Activated naive CD4-positive, alpha-beta T cell treated with anti-CD3 and anti-CD28 coated beads for 36 hours (primary cell): ENCODE measurements at regions not wholly inside any gene's neighbourhood (a gene's known extent, or its start where the extent isn't known, plus 50 kb on each side); places are given as distances from the start of the nearest gene placed in this dataset.

Experiments used
- CTCF ChIA-PET: fragments of 350-600 bp; sonication (Branson Sonifier 250); formaldehyde crosslinking; loops from one replicate; lab custom pipeline; 2021; ENCODE audit warnings: antibody characterized with exemption; lab: Charles Lee
- DNase-seq: peaks from one replicate; pipeline ENCODE4 v3.0.0-alpha.2; 2020
- H3K27ac Mint-ChIP-seq: one replicate; pipeline ENCODE4 v1.8.0; 2021; ENCODE audit warnings: mild to moderate bottlenecking, mixed read lengths
- H3K27me3 Mint-ChIP-seq: one replicate; pipeline ENCODE4 v1.8.0; 2021; ENCODE audit warnings: low read depth, mixed read lengths
- H3K36me3 Mint-ChIP-seq: one replicate; pipeline ENCODE4 v1.8.0; 2021; ENCODE audit warnings: low read depth, mixed read lengths
- H3K4me1 Mint-ChIP-seq: one replicate; pipeline ENCODE4 v1.8.0; 2021; ENCODE audit warnings: low read depth, mixed read lengths
- H3K4me3 Mint-ChIP-seq: one replicate; pipeline ENCODE4 v1.8.0; 2021; ENCODE audit warnings: mild to moderate bottlenecking, moderate library complexity, mixed read lengths
- H3K9me3 Mint-ChIP-seq: one replicate; pipeline ENCODE4 v1.8.0; 2021; ENCODE audit warnings: mixed read lengths
- intact Hi-C: fragments of 100-400 bp; cut with micrococcal nuclease; formaldehyde crosslinking; loops from one replicate; pipeline ENCODE4 v1.15.1; 2023

GRCh38 chr14:104292084-104292970 lies 153.9 kb downstream of the KIF26A start:
- intact Hi-C loops = no loop called here
- Mint-ChIP-seq H3K27ac (no peak overlapping the region), H3K9me3 (peaks cover 2% of the 10 kb centered on the region), H3K4me3 (no peak overlapping the region), H3K4me1 (no peaks in the 10 kb centered on the region), H3K27me3 (no peaks in the 10 kb centered on the region), H3K36me3 (no peaks in the 10 kb centered on the region)
- DNase-seq = no peak
- CTCF ChIA-PET = no interaction called here

GRCh38 chr14:104293231-104293841 lies 154.9 kb downstream of the KIF26A start:
- Mint-ChIP-seq H3K27me3 (no peaks in the 10 kb centered on the region), H3K36me3 (no peaks in the 10 kb centered on the region), H3K9me3 (peaks cover 2% of the 10 kb centered on the region), H3K4me1 (no peaks in the 10 kb centered on the region), H3K27ac (no peak overlapping the region), H3K4me3 (no peak overlapping the region)
- CTCF ChIA-PET = no interaction called here
- intact Hi-C loops = no loop called here
- DNase-seq = no peak

GRCh38 chr14:104293851-104294627 lies 155.7 kb downstream of the KIF26A start:
- intact Hi-C loops = no loop called here
- H3K27ac Mint-ChIP-seq = no peak overlapping the region
- no peaks in the 10 kb centered on the region for H3K36me3 Mint-ChIP-seq
- CTCF ChIA-PET = no interaction called here
- H3K4me1 Mint-ChIP-seq = no peaks in the 10 kb centered on the region
- no peak for DNase-seq
- H3K9me3 Mint-ChIP-seq = peaks cover 2% of the 10 kb centered on the region
- H3K4me3 Mint-ChIP-seq = no peak overlapping the region
- no peaks in the 10 kb centered on the region for H3K27me3 Mint-ChIP-seq

GRCh38 chr14:104294628-104294982 lies 156.2 kb downstream of the KIF26A start:
- Mint-ChIP-seq H3K27me3 (no peaks in the 10 kb centered on the region), H3K27ac (no peak overlapping the region), H3K4me1 (no peaks in the 10 kb centered on the region), H3K9me3 (no peaks in the 10 kb centered on the region), H3K4me3 (no peak overlapping the region), H3K36me3 (no peaks in the 10 kb centered on the region)
- intact Hi-C loops = no loop called here
- CTCF ChIA-PET = no interaction called here
- DNase-seq = no peak

GRCh38 chr14:104294983-104295680 lies 156.7 kb downstream of the KIF26A start:
- CTCF ChIA-PET = interaction anchor here (0.6 kb wide), 1 partner anchor 319 kb away, joined by 4 read pairs; no protein-coding TSS in a partner anchor
- intact Hi-C loops = no loop called here
- H3K27me3 Mint-ChIP-seq = no peaks in the 10 kb centered on the region
- H3K9me3 Mint-ChIP-seq = no peaks in the 10 kb centered on the region
- H3K4me1 Mint-ChIP-seq = no peaks in the 10 kb centered on the region
- H3K27ac Mint-ChIP-seq = no peak overlapping the region
- no peaks in the 10 kb centered on the region for H3K36me3 Mint-ChIP-seq
- DNase-seq = no peak
- H3K4me3 Mint-ChIP-seq = no peak overlapping the region

GRCh38 chr14:104295681-104296387 lies 157.4 kb downstream of the KIF26A start:
- intact Hi-C loops = no loop called here
- Mint-ChIP-seq H3K36me3 (no peaks in the 10 kb centered on the region), H3K27me3 (no peaks in the 10 kb centered on the region), H3K4me3 (no peak overlapping the region), H3K27ac (no peak overlapping the region), H3K4me1 (no peaks in the 10 kb centered on the region), H3K9me3 (no peaks in the 10 kb centered on the region)
- CTCF ChIA-PET = interaction anchor here (0.6 kb wide), 1 partner anchor 319 kb away, joined by 4 read pairs; no protein-coding TSS in a partner anchor
- DNase-seq = no peak

- Mint-ChIP-seq H3K36me3 (no peaks in the 10 kb centered on the region), H3K4me3 (no peak overlapping the region), H3K27me3 (no peaks in the 10 kb centered on the region), H3K9me3 (no peaks in the 10 kb centered on the region), H3K27ac (no peak overlapping the region), H3K4me1 (peaks cover 2% of the 10 kb centered on the region)
- intact Hi-C loops = no loop called here
- no peak for DNase-seq
- CTCF ChIA-PET = no interaction called here
Measured at GRCh38 chr14:104296388-104297312, 158.3 kb downstream of the KIF26A start.

- intact Hi-C loops = no loop called here
- Mint-ChIP-seq H3K27ac (no peak overlapping the region), H3K4me1 (peaks cover 2% of the 10 kb centered on the region), H3K36me3 (no peaks in the 10 kb centered on the region), H3K27me3 (no peaks in the 10 kb centered on the region), H3K4me3 (no peak overlapping the region), H3K9me3 (no peaks in the 10 kb centered on the region)
- no peak for DNase-seq
- CTCF ChIA-PET = no interaction called here
Measured at GRCh38 chr14:104297313-104297704, 158.9 kb downstream of the KIF26A start.

- DNase-seq = no peak
- H3K9me3 Mint-ChIP-seq = no peaks in the 10 kb centered on the region
- CTCF ChIA-PET = interaction anchor here (0.7 kb wide), 1 partner anchor 231 kb away, joined by 3 read pairs; no protein-coding TSS in a partner anchor
- no peaks in the 10 kb centered on the region for H3K36me3 Mint-ChIP-seq
- intact Hi-C loops = no loop called here
- H3K4me1 Mint-ChIP-seq = peaks cover 2% of the 10 kb centered on the region
- H3K27me3 Mint-ChIP-seq = no peaks in the 10 kb centered on the region
- no peak overlapping the region for H3K27ac Mint-ChIP-seq
- H3K4me3 Mint-ChIP-seq = no peak overlapping the region
Measured at GRCh38 chr14:104297721-104298401, 159.5 kb downstream of the KIF26A start.

- CTCF ChIA-PET = interaction anchor here (0.7 kb wide), 1 partner anchor 230 kb away, joined by 3 read pairs; no protein-coding TSS in a partner anchor
- Mint-ChIP-seq H3K36me3 (no peaks in the 10 kb centered on the region), H3K27ac (no peak overlapping the region), H3K4me3 (no peak overlapping the region), H3K4me1 (peaks cover 2% of the 10 kb centered on the region), H3K9me3 (no peaks in the 10 kb centered on the region), H3K27me3 (no peaks in the 10 kb centered on the region)
- DNase-seq = no peak
- intact Hi-C loops = no loop called here
Measured at GRCh38 chr14:104298458-104298857, 160.1 kb downstream of the KIF26A start.
